ENCODE measurements at regions not wholly inside any gene's neighbourhood (a gene's known extent, or its start where the extent isn't known, plus 50 kb on each side); places are given as distances from the start of the nearest gene placed in this dataset.

DNA sequence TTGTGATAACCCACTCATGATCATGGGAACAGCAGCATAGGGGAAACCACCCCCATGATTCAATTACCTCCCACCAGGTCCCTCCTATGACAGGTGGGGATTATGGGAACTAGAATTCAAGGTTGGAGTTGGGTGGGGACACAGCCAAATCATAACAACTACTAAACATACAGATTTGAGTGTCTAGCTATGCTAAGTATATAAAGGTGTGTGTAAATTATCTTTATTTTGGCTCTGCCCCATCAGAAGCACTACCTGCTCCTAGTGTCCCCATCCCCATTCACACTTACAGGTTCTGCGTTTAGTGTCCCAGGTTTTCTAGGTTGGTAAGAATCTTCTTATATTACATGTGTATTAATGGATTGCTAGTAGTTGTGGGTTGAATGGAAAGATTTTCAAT is 464.7 kb downstream of the EPHA4 start:
- in situ Hi-C loops (cut with MboI; ENCODE audit: low pct_unique_long_range_greater_than_20kb, low sequenced_read_pairs, unreplicated experiment), result no loop called here

DNA sequence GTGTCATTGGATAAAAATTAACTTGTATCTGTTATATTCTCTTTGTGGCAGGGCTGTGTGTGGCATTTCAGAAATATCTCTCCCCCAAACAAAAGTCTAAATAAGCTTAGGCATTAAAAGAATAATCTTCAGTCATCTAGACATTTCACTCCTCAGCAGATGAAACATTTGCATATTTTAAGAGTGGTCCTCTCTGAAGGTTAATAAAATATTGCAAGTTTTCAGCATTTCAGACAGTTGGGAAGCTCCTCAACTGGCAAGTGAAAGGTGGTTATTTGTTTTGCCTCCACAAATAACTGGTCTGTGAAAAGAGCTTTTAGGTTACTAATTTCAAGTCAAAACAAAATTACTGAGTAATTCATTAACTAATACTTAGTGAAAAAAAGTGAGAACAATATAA is 462.6 kb downstream of the EPHA4 start:
- in situ Hi-C loops (cut with MboI; ENCODE audit: low pct_unique_long_range_greater_than_20kb, low sequenced_read_pairs, unreplicated experiment), result no loop called here
- DNase-seq (ENCODE audit: low spot score), result no peak
- TF ChIP-seq, protein P1, sequence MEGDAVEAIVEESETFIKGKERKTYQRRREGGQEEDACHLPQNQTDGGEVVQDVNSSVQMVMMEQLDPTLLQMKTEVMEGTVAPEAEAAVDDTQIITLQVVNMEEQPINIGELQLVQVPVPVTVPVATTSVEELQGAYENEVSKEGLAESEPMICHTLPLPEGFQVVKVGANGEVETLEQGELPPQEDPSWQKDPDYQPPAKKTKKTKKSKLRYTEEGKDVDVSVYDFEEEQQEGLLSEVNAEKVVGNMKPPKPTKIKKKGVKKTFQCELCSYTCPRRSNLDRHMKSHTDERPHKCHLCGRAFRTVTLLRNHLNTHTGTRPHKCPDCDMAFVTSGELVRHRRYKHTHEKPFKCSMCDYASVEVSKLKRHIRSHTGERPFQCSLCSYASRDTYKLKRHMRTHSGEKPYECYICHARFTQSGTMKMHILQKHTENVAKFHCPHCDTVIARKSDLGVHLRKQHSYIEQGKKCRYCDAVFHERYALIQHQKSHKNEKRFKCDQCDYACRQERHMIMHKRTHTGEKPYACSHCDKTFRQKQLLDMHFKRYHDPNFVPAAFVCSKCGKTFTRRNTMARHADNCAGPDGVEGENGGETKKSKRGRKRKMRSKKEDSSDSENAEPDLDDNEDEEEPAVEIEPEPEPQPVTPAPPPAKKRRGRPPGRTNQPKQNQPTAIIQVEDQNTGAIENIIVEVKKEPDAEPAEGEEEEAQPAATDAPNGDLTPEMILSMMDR (IDR thresholded peaks at IDR 0.05; ENCODE audit: extremely low read depth, insufficient read depth, missing control alignments), result no peak

More for the DNA sequence above, 464.7 kb downstream of the EPHA4 start:
- TF ChIP-seq, protein P1 (IDR thresholded peaks at IDR 0.05; ENCODE audit: extremely low read depth, insufficient read depth, missing control alignments), result no peak
- no peak for DNase-seq (ENCODE audit: low spot score)

DNA sequence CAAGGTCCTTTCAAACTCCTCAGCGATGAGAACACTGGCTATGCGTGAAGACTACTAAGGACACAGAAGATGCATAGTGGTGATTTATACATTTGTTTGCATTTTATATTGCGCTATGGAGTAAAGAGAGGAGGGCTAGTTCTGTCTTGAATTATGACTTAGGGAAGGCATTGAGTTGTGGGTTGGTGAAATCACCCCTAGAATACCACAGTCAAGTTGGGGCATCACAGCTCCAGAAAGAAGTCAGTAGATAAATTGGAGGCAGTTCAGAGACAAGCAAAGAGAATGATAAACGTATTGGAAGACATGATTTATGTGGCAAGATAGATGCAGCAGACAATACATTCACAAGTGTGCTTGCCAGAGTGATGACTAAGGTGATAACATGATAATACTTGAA is 460.4 kb downstream of the EPHA4 start:
- in situ Hi-C loops (cut with MboI; ENCODE audit: low pct_unique_long_range_greater_than_20kb, low sequenced_read_pairs, unreplicated experiment), result no loop called here
- no peak for DNase-seq (ENCODE audit: low spot score)

DNA sequence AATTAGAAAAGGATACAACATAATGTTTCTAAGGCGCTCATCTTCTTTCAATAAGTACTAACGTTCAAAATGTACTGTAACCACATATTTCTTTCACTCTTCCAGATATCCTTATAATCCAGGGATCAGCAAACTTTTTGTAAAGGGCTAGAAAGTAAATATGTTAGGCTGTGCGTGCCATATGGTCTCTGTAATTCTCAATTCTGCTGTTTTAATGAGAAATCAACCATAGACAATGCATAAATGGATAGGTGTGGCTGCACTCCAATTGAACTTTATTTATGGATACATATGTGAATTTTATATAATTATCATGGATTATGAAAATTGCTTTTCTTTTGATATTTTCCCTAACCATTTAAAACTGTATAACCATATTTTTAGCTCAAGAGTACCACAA is 459.4 kb downstream of the EPHA4 start:
- in situ Hi-C loops (cut with MboI; ENCODE audit: low pct_unique_long_range_greater_than_20kb, low sequenced_read_pairs, unreplicated experiment), result no loop called here
- TF ChIP-seq, protein P1 (IDR thresholded peaks at IDR 0.05; ENCODE audit: extremely low read depth, insufficient read depth, missing control alignments), result no peak
- no peak for DNase-seq (ENCODE audit: low spot score)

More for the DNA sequence above, 460.4 kb downstream of the EPHA4 start:
- TF ChIP-seq, protein P1 (IDR thresholded peaks at IDR 0.05; ENCODE audit: extremely low read depth, insufficient read depth, missing control alignments), result no peak

DNA sequence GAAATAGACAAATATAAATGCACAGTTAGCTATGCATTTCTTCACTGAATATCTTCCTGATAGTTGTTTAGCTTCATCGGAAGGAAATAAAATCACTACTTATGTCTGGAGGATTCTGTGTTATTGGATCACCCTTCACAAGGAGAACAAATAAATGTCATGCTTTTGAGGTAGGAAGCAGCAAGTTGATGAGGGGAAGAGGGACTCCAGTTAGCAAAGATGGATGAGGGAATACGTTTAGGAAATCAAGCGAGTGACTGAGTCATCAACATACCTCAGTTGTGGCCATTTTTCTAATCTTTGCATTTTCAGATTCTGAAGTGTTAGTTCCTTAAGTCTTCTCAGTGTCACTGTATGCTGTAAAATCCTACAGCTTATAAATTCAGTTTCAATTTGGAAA is 456.2 kb downstream of the EPHA4 start:
- no peak for DNase-seq (ENCODE audit: low spot score)
- in situ Hi-C loops (cut with MboI; ENCODE audit: low pct_unique_long_range_greater_than_20kb, low sequenced_read_pairs, unreplicated experiment), result no loop called here
- TF ChIP-seq, protein P1 (IDR thresholded peaks at IDR 0.05; ENCODE audit: extremely low read depth, insufficient read depth, missing control alignments), result no peak

DNA sequence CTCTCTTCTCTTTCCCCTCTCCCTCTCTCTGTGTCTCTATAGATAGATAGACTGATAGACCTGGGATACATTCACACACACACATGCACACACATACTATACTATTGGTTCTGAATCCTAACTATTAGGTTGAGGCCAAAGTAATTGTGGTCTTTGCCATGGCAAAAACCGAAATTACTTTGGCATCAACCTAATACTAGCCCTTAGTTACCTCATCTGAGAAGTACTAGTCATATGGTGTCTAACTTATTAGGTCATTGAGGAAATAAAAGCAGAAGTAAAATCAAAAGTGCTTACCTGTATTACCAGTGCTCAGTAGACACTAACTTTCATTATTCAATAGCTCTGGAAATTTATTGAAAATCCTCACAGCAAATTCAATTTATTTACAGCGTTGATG is 451.5 kb downstream of the EPHA4 start:
- in situ Hi-C loops (cut with MboI; ENCODE audit: low pct_unique_long_range_greater_than_20kb, low sequenced_read_pairs, unreplicated experiment), result no loop called here

More for the DNA sequence above, 451.5 kb downstream of the EPHA4 start:
- TF ChIP-seq, protein P1 (IDR thresholded peaks at IDR 0.05; ENCODE audit: extremely low read depth, insufficient read depth, missing control alignments), result no peak
- DNase-seq (ENCODE audit: low spot score), result no peak
